GM12878 (cell line): ENCODE measurements at regions not wholly inside any gene's neighbourhood (a gene's known extent, or its start where the extent isn't known, plus 50 kb on each side); places are given as distances from the start of the nearest gene placed in this dataset.

ENCODE experiments used
- GATAD2B ChIP-seq: fragments of 450-650 bp; conservative IDR thresholded peaks from 2 replicates; pipeline ENCODE4 v1.6.1; 2017; ENCODE audit warnings: low read depth, mild to moderate bottlenecking, moderate library complexity
- IKZF1 ChIP-seq: fragments of 450-650 bp; conservative IDR thresholded peaks from 2 replicates; pipeline ENCODE4 v1.6.1; 2017; ENCODE audit warnings: antibody characterized with exemption, mild to moderate bottlenecking
- RUNX3 ChIP-seq: IDR thresholded peaks from 2 replicates; pipeline ENCODE4 v1.6.1; 2012; ENCODE audit warnings: low read length, inconsistent platforms
- TAF1 ChIP-seq: IDR thresholded peaks from 2 replicates; pipeline ENCODE4 v1.6.1; 2011; ENCODE audit warnings: mild to moderate bottlenecking, low read depth, low read length, borderline replicate concordance
- TF ChIP-seq, protein P1 (sequence below), 3 experiments: IDR thresholded peaks in 2 of 3; conservative IDR thresholded peaks in 1 of 3; 2 replicates each; pipeline ENCODE4 v1.5.1; 2011; ENCODE audit warnings: low read depth in 3 of 3, low read length in 3 of 3, mild to moderate bottlenecking in 3 of 3, control low read depth in 2 of 3, moderate library complexity in 2 of 3, inconsistent platforms in 1 of 3, mixed read lengths in 1 of 3; ENCODE audit not compliant: control insufficient read depth in 2 of 3, insufficient read depth in 1 of 3; ENCODE audit errors: extremely low read depth in 1 of 3
- TF ChIP-seq, protein P2 (sequence below): fragments of 450-650 bp; conservative IDR thresholded peaks from 2 replicates; pipeline ENCODE4 v1.6.1; 2017; ENCODE audit warnings: mild to moderate bottlenecking, moderate library complexity

DNA sequence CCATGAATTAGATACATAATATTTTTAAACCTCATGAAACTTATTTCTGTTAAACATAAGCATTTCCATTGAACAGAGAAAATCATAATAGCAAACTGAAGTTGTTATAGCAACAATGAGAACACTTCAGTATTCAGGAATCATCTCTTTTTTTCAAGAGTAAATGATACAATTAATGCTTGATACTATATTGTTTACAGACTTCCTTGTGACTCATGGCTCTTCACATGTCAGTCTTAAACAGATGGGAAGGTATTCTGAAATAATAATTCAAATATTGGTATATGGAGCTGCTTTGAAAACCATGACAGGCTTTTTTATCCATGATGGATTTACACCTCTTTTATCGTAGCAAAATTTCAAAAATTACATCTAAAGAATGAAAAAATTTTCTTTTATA, 226.5 kb upstream of the RBMS1 start:
- TF ChIP-seq, protein P1, sequence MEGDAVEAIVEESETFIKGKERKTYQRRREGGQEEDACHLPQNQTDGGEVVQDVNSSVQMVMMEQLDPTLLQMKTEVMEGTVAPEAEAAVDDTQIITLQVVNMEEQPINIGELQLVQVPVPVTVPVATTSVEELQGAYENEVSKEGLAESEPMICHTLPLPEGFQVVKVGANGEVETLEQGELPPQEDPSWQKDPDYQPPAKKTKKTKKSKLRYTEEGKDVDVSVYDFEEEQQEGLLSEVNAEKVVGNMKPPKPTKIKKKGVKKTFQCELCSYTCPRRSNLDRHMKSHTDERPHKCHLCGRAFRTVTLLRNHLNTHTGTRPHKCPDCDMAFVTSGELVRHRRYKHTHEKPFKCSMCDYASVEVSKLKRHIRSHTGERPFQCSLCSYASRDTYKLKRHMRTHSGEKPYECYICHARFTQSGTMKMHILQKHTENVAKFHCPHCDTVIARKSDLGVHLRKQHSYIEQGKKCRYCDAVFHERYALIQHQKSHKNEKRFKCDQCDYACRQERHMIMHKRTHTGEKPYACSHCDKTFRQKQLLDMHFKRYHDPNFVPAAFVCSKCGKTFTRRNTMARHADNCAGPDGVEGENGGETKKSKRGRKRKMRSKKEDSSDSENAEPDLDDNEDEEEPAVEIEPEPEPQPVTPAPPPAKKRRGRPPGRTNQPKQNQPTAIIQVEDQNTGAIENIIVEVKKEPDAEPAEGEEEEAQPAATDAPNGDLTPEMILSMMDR (IDR thresholded peaks at IDR 0.05 in 2 of 3, conservative IDR thresholded peaks at IDR 0.05 in 1 of 3; ENCODE audit: control insufficient read depth in 2 of 3, extremely low read depth in 1 of 3, insufficient read depth in 1 of 3, low read depth in 3 of 3, low read length in 3 of 3) = no peak
- TF ChIP-seq GATAD2B (no peak), RUNX3 (no peak), TAF1 (no peak), IKZF1 (no peak)
- TF ChIP-seq, protein P2, sequence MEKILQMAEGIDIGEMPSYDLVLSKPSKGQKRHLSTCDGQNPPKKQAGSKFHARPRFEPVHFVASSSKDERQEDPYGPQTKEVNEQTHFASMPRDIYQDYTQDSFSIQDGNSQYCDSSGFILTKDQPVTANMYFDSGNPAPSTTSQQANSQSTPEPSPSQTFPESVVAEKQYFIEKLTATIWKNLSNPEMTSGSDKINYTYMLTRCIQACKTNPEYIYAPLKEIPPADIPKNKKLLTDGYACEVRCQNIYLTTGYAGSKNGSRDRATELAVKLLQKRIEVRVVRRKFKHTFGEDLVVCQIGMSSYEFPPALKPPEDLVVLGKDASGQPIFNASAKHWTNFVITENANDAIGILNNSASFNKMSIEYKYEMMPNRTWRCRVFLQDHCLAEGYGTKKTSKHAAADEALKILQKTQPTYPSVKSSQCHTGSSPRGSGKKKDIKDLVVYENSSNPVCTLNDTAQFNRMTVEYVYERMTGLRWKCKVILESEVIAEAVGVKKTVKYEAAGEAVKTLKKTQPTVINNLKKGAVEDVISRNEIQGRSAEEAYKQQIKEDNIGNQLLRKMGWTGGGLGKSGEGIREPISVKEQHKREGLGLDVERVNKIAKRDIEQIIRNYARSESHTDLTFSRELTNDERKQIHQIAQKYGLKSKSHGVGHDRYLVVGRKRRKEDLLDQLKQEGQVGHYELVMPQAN = no peak
